Right lobe of liver (tissue), 4 donors: ENCODE measurements at regions not wholly inside any gene's neighbourhood (a gene's known extent, or its start where the extent isn't known, plus 50 kb on each side); places are given as distances from the start of the nearest gene placed in this dataset.

Experiments used
- POLR2A ChIP-seq: fragments of 450-650 bp; IDR thresholded peaks from one replicate; pipeline ENCODE4 v1.6.1; 2017; ENCODE audit warnings: antibody characterized with exemption, mild to moderate bottlenecking
- TF ChIP-seq, protein P1 (sequence below), 4 donors: fragments of 200-600 bp in 3 of 4; fragments of 450-650 bp in 1 of 4; IDR thresholded peaks; one replicate each; pipeline versions ENCODE4 v1.5.1 to v1.8.0; 2016 to 2022; ENCODE audit warnings: antibody characterized with exemption in 4 of 4, mild to moderate bottlenecking in 2 of 4
- donor health status: DM: no; HTN: no; CAD: no.
- donor health status: DM: no; HTN: no; CAD: no.
- donor health status: DM: no; HTN: yes; CAD: no.

DNA sequence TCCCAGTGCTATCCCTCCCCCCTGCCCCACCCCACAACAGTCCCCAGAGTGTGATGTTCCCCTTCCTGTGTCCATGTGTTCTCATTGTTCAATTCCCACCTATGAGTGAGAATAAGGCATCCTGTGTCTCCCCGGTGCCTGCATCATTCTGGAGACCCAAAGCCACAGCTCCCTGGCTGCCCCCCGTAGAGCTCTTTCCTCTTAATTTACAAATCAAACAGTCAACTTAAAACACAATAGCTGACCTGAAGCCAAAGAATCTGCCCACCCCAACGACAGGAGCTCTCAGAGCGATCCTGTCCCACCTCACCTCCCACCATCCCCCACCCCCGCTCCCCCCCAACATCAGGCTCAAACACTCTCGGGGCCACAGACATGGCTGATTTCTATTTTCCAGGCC is 558.3 kb downstream of the BRD1 start:
- TF ChIP-seq, protein P1, sequence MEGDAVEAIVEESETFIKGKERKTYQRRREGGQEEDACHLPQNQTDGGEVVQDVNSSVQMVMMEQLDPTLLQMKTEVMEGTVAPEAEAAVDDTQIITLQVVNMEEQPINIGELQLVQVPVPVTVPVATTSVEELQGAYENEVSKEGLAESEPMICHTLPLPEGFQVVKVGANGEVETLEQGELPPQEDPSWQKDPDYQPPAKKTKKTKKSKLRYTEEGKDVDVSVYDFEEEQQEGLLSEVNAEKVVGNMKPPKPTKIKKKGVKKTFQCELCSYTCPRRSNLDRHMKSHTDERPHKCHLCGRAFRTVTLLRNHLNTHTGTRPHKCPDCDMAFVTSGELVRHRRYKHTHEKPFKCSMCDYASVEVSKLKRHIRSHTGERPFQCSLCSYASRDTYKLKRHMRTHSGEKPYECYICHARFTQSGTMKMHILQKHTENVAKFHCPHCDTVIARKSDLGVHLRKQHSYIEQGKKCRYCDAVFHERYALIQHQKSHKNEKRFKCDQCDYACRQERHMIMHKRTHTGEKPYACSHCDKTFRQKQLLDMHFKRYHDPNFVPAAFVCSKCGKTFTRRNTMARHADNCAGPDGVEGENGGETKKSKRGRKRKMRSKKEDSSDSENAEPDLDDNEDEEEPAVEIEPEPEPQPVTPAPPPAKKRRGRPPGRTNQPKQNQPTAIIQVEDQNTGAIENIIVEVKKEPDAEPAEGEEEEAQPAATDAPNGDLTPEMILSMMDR (IDR thresholded peaks at IDR 0.05) = no peak
- TF ChIP-seq POLR2A = no peak
